ENCODE measurements at regions not wholly inside any gene's neighbourhood (a gene's known extent, or its start where the extent isn't known, plus 50 kb on each side); places are given as distances from the start of the nearest gene placed in this dataset.

- BruUV-seq (replicated peaks) = no TSS peak
- ChIA-PET CTCF (interaction anchor here (0.6 kb wide), 1 partner anchor 214 kb away, joined by 4 read pairs; no protein-coding TSS in a partner anchor), POLR2A (no interaction called here)
- H3K27me3 Mint-ChIP-seq (ENCODE audit: insufficient read depth, unreplicated experiment) = no peaks in the 10 kb centered on the region
- H3K4me3 Mint-ChIP-seq (ENCODE audit: unreplicated experiment) = no peak overlapping the region
- H3K36me3 Mint-ChIP-seq (ENCODE audit: insufficient read depth, unreplicated experiment) = no peaks in the 10 kb centered on the region
- no peaks in the 10 kb centered on the region for H3K9me3 Mint-ChIP-seq (ENCODE audit: unreplicated experiment)
- H3K4me1 Mint-ChIP-seq (ENCODE audit: insufficient read depth, unreplicated experiment) = peaks cover 18% of the 10 kb centered on the region
- DNase-seq (ENCODE audit: unreplicated experiment) = no peak
- no peak overlapping the region for H3K27ac Mint-ChIP-seq (ENCODE audit: low read depth, unreplicated experiment)
- intact Hi-C loops (cut with micrococcal nuclease) = no loop called here
- TF ChIP-seq CTCF (IDR thresholded peaks at IDR 0.05; ENCODE audit: unreplicated experiment) = no peak
Measured at GRCh38 chr3:71997066-71997653, 212.2 kb upstream of the PROK2 start.

GRCh38 chr3:71994906-71995305 is 210.0 kb upstream of the PROK2 start:
- DNase-seq (ENCODE audit: unreplicated experiment) = no peak
- peaks cover 18% of the 10 kb centered on the region for H3K4me1 Mint-ChIP-seq (ENCODE audit: insufficient read depth, unreplicated experiment)
- BruUV-seq (replicated peaks) = no TSS peak
- H3K9me3 Mint-ChIP-seq (ENCODE audit: unreplicated experiment) = no peaks in the 10 kb centered on the region
- H3K27me3 Mint-ChIP-seq (ENCODE audit: insufficient read depth, unreplicated experiment) = no peaks in the 10 kb centered on the region
- CTCF ChIA-PET = interaction anchor here (0.6 kb wide), 1 partner anchor 87 kb away, joined by 4 read pairs; no protein-coding TSS in a partner anchor
- no peak for TF ChIP-seq CTCF (IDR thresholded peaks at IDR 0.05; ENCODE audit: unreplicated experiment)
- no peak overlapping the region for H3K4me3 Mint-ChIP-seq (ENCODE audit: unreplicated experiment)
- H3K36me3 Mint-ChIP-seq (ENCODE audit: insufficient read depth, unreplicated experiment) = no peaks in the 10 kb centered on the region
- intact Hi-C loops (cut with micrococcal nuclease) = no loop called here
- POLR2A ChIA-PET = interaction anchor here (0.9 kb wide), 1 partner anchor 32 kb away, joined by 4 read pairs; no protein-coding TSS in a partner anchor
- no peak overlapping the region for H3K27ac Mint-ChIP-seq (ENCODE audit: low read depth, unreplicated experiment)

- Mint-ChIP-seq H3K4me3 (ENCODE audit: unreplicated experiment) (no peak overlapping the region), H3K4me1 (ENCODE audit: insufficient read depth, unreplicated experiment) (peaks cover 20% of the 10 kb centered on the region), H3K36me3 (ENCODE audit: insufficient read depth, unreplicated experiment) (no peaks in the 10 kb centered on the region), H3K27ac (ENCODE audit: low read depth, unreplicated experiment) (no peak overlapping the region), H3K27me3 (ENCODE audit: insufficient read depth, unreplicated experiment) (no peaks in the 10 kb centered on the region), H3K9me3 (ENCODE audit: unreplicated experiment) (no peaks in the 10 kb centered on the region)
- ChIA-PET POLR2A (no interaction called here), CTCF (interaction anchor here (0.6 kb wide), 1 partner anchor 88 kb away, joined by 4 read pairs; no protein-coding TSS in a partner anchor)
- intact Hi-C loops (cut with micrococcal nuclease) = no loop called here
- no peak for TF ChIP-seq CTCF (IDR thresholded peaks at IDR 0.05; ENCODE audit: unreplicated experiment)
- DNase-seq (ENCODE audit: unreplicated experiment) = no peak
- no TSS peak for BruUV-seq (replicated peaks)
Measured at GRCh38 chr3:71994203-71994602, 209.3 kb upstream of the PROK2 start.

- no peak for TF ChIP-seq CTCF (IDR thresholded peaks at IDR 0.05; ENCODE audit: unreplicated experiment)
- intact Hi-C loops (cut with micrococcal nuclease) = no loop called here
- ChIA-PET POLR2A (no interaction called here), CTCF (interaction anchor here (0.6 to 1.3 kb wide), 4 partner anchors 10 to 827 kb away, joined by 3 to 5 read pairs (median 4); no protein-coding TSS in a partner anchor)
- Mint-ChIP-seq H3K36me3 (ENCODE audit: insufficient read depth, unreplicated experiment) (no peaks in the 10 kb centered on the region), H3K9me3 (ENCODE audit: unreplicated experiment) (no peaks in the 10 kb centered on the region), H3K4me1 (ENCODE audit: insufficient read depth, unreplicated experiment) (peaks cover 7% of the 10 kb centered on the region), H3K4me3 (ENCODE audit: unreplicated experiment) (no peak overlapping the region), H3K27ac (ENCODE audit: low read depth, unreplicated experiment) (no peak overlapping the region), H3K27me3 (ENCODE audit: insufficient read depth, unreplicated experiment) (no peaks in the 10 kb centered on the region)
- DNase-seq (ENCODE audit: unreplicated experiment) = no peak
- BruUV-seq (replicated peaks) = no TSS peak
Measured at GRCh38 chr3:71991681-71992080, 206.7 kb upstream of the PROK2 start.

Measured in MCF 10A (cell line).